HuH-7 (cell line): ENCODE measurements at regions not wholly inside any gene's neighbourhood (a gene's known extent, or its start where the extent isn't known, plus 50 kb on each side); places are given as distances from the start of the nearest gene placed in this dataset.
"Not testable (repeated sequence)": the region's sequence is repeated elsewhere in the genome, so short reads cannot be mapped to it uniquely, and the experiment has no call there.

Experiments used
- DNase-seq: peaks from one replicate; pipeline ENCODE4 v3.0.0; 2011; ENCODE audit warnings: low spot score

DNA sequence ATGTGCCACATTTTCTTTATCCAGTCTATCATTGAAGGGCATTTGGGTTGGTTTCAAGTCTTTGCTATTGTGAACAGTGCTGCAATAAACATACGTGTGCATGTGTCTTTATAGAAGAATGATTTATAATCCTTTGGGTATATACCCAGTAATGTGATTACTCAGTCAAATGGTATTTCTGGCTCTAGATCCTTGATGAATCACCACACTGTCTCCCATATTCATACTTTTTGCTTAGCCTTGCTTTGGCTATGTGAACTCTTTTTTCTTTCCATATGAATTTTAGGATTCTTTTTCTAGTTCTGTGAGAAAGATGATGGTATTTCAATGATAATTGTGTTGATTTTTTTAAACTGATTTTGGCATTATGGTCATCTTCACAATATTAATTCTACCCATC, 530.1 kb downstream of the SLC6A15 start:
- not testable (repeated sequence) for DNase-seq

- DNase-seq = no peak
Measured at GRCh38 chr12:84376320-84376719, 536.3 kb downstream of the SLC6A15 start.

GRCh38 chr12:84375449-84376170, 537.0 kb downstream of the SLC6A15 start:
- DNase-seq = no peak

- no peak for DNase-seq
Measured at GRCh38 chr12:84362552-84362897, 550.1 kb downstream of the SLC6A15 start.

- DNase-seq = no peak
Measured at GRCh38 chr12:84361651-84362551, 550.7 kb downstream of the SLC6A15 start.

DNA sequence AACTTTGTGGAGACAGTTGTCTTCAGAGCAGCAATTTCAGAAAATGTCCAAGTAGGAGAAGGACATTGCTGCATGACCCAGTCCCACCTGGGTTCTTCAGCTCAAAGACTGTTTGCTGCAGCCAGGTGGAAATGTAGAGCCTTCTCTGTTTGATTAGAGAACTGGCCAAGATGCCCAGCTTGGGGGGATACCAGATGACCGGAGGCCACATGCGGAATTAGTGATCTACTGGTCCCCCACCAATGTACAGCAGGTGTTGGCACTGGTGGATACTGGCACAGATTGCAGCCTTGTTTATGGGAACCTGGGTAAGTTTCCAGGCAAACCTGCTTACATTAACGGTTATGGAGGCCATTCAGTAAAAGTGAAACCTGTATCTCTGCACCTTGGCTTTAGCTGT, 555.3 kb downstream of the SLC6A15 start:
- no peak for DNase-seq

- DNase-seq = no peak
Measured at GRCh38 chr12:84356224-84356623, 556.4 kb downstream of the SLC6A15 start.

GRCh38 chr12:84355561-84355960, 557.0 kb downstream of the SLC6A15 start:
- DNase-seq = no peak

- DNase-seq = no peak
Measured at GRCh38 chr12:84348582-84348981, 564.0 kb downstream of the SLC6A15 start.

DNA sequence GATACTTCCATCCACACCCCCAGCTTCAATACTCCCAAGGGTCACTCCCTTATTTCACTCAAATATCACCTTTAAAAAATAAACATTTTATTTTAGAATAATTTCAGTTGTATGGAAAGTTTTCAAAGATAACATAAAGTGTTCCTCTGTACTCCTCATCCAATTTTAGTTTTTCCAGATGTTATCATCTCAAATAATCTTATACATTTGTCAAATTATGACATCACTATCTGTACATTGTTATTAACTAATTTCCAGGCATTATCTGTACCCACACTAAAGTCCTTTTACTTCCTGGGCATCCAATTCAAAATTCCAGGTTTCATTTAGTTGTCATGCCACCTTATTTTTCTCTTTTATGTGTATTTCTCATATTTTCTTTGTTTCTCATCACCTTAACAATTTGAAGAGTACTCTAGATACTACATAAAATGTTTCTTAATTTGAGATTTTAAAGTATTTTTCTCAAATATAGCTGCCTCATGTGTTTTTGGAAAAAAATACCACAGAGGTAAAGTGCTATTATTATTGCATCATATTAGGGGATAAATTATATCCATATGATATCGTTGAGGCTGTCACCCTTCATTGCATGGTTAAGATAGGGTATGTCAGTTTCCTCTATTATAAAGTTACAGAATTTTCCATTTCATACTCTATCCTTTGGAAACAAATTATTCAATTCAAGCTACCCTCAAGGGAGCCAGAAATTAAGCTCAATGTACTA, 571.0 kb downstream of the SLC6A15 start:
- no peak for DNase-seq

DNA sequence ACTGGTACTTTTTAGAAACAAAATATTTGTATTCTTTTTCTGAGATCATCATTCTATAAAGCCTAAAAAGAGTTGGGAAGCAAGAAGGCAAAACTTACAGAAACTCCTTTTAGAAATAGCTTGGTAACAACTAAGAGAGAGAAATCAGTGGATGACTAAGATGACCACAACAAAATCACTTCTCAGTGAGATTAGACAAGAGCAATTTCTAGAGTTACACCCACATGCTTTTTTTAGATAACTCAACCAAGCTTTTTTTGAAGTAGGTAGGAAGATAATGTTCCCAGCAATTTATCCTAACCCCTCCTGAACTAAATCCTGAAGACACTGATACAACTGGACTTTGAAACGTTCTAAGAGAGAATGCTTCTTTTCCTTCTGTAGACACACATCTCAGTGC, 576.4 kb downstream of the SLC6A15 start:
- DNase-seq = no peak

DNA sequence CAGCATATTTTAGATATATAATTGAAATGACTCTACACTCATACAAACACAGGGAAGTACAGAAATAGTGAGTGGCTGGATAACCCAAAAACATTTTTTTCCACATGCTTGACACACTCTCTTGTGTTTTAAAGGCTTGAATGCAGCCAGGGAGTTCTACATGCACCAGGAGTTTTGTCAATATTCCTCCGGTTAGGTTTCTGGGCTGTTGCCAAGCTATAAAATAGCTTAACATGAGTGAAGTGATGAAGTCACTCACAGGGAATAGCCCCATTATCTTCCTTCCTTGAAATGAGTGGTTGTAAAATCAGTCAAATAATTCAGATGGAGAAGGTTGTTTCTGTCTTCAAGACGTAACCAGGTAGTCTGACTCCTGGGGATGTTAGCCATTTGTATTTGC, 582.7 kb downstream of the SLC6A15 start:
- DNase-seq = no peak

- DNase-seq = no peak
Measured at GRCh38 chr12:84315926-84316325, 596.7 kb downstream of the SLC6A15 start.

DNA sequence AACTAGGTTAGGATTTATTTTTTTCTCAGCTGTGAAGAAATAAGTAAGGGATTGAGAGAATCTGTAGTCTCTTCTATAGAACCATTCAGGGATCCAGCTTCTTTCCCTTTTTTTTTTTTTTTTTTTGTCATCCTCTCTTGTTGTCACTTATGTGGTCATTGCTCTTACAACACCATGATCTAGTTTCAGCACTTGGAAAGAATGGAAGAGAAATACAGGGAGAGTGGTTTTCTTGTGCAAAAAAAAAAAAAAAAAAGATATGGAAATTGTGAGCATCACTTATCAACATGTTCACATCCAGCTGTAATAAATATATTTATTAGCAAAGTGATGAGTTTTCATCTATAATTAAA, 599.3 kb downstream of the SLC6A15 start:
- DNase-seq = no peak

- DNase-seq = no peak
Measured at GRCh38 chr12:84308211-84308610, 604.4 kb downstream of the SLC6A15 start.

- no peak for DNase-seq
Measured at GRCh38 chr12:84305144-84305543, 607.5 kb downstream of the SLC6A15 start.

DNA sequence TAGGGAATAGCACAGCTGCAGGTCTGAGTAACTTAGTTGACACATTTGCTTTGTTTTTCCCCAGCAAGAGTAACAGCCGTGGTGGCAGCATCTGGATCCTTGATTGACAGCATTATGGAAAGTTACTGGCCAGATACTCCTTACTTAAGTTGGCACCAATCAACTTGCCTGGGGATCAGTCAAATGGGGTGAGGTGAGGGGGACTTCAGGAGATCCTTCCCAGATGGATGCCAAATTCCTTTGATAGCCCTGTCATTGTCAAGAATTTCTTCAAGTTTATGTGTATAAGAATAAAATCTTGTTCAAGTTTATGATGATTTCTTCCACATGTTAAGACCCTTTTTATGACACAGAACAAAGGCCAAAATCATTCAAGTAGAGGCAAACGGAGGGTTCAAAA, 618.4 kb downstream of the SLC6A15 start:
- DNase-seq = no peak

GRCh38 chr12:84290168-84290567, 622.4 kb downstream of the SLC6A15 start:
- no peak for DNase-seq

- no peak for DNase-seq
Measured at GRCh38 chr12:84277986-84278385, 634.6 kb downstream of the SLC6A15 start.

- DNase-seq = no peak
Measured at GRCh38 chr12:84276215-84276614, 636.4 kb downstream of the SLC6A15 start.

DNA sequence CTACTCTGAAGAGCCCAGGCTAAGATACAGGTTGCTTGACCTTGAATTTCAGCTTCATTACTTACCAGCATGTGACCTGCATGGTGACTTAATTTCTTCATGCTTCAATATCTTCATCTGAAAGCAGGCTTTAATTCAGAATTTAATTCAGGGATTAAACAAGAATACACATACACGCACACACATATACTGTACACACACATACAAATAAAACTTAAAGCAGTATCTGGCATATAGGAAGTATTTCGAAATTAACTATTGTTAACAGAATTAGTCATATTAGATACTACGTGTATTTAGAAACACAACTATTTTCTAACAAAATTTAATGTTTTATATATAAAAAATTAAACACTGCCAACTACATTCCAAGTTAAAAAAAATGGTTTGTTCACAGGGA, 640.3 kb downstream of the SLC6A15 start:
- DNase-seq = no peak

DNA sequence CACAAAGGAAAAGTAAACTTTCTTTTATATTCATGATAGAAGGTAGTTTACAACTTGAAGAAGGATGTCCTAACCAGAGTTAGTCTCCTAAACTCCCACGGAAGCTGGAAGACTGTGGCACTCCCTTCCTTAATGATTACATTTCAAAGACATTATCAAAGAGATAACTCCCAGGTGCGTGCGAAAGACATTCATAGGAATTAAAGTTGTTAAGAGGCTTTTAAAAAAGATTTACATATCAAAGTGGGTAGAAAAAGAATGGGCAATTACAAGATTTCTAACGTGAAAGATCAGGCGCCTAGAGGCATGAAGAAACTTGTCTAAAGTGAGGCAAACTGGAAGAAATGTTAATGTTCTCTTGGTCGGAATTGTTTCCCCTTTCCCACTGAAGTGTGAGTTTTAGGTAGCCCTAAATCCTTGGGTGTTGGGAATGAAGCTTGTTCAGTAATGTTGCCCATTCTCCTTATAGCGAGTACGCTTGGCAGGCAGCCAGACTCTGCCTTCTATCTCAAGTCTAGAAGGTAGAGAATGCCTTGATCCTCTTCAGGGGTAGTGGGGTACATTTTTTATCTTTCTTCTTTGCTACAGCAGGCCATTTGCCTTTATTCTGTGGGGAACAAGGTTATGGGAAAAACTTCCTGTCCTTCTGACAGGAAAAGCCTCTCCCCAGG, 642.0 kb downstream of the SLC6A15 start:
- no peak for DNase-seq
